ENCODE measurements at regions not wholly inside any gene's neighbourhood (a gene's known extent, or its start where the extent isn't known, plus 50 kb on each side); places are given as distances from the start of the nearest gene placed in this dataset.
A peak's percentile ranks its signal among the peaks of the same experiment; 100 is the strongest.

GRCh38 chr4:165756836-165757235, 116.2 kb upstream of the TLL1 start:
- Histone ChIP-seq H4K8ac (replicated peaks; ENCODE audit: insufficient read length, low read depth, low read length) (no peak overlapping the region), H4K5ac (ENCODE audit: insufficient read length, low read depth, low read length) (no peak overlapping the region), H2AK5ac (ENCODE audit: insufficient read length, low read length) (no peak overlapping the region), H4K20me1 (ENCODE audit: control insufficient read depth, insufficient read depth, insufficient read length) (no peaks in the 10 kb centered on the region), H2BK12ac (ENCODE audit: insufficient read length, low read depth, low read length) (no peak overlapping the region), H3K4me1 (ENCODE audit: insufficient read depth, low read length) (no peaks in the 10 kb centered on the region; the same call in 1 of the 2 replicates), H3K14ac (ENCODE audit: insufficient read depth, low read length) (no peak overlapping the region), H3K9ac (ENCODE audit: extremely low read depth, insufficient read length, low read length) (no peak overlapping the region), H3T11ph (ENCODE audit: low read length) (no peak overlapping the region), H3K4ac (ENCODE audit: low read depth, low read length) (no peak overlapping the region), H2AFZ (ENCODE audit: low read length) (no peak overlapping the region), H3K23ac (ENCODE audit: insufficient read length, low read depth, low read length) (no peak overlapping the region), H3K23me2 (ENCODE audit: insufficient read length, low read depth, low read length, poor library complexity, severe bottlenecking) (no peaks in the 10 kb centered on the region), H3K18ac (ENCODE audit: insufficient read length, low read depth, low read length) (no peak overlapping the region), H4K91ac (ENCODE audit: insufficient read length, low read depth, low read length) (no peak overlapping the region), H3K27ac (ENCODE audit: insufficient read length, low read depth, low read length) (no peak overlapping the region), H3K9me3 (ENCODE audit: control insufficient read depth, low read depth, low read length) (no peaks in the 10 kb centered on the region), H2BK20ac (ENCODE audit: low read depth, low read length, poor library complexity, severe bottlenecking) (no peak overlapping the region), H3K79me2 (ENCODE audit: insufficient read depth, low read length) (no peaks in the 10 kb centered on the region), H2BK120ac (ENCODE audit: low read depth, low read length, poor library complexity, severe bottlenecking) (no peak overlapping the region), H3K4me2 (ENCODE audit: insufficient read depth, insufficient read length, low read length) (no peak overlapping the region), H2BK5ac (ENCODE audit: insufficient read length, low read length) (no peak overlapping the region), H2BK15ac (ENCODE audit: low read depth, low read length) (no peak overlapping the region), H3K56ac (ENCODE audit: insufficient read length, low read depth, low read length) (no peak overlapping the region), H3K79me1 (ENCODE audit: insufficient read depth, low read depth, low read length, poor library complexity, severe bottlenecking) (no peaks in the 10 kb centered on the region), H3K27me3 (ENCODE audit: insufficient read depth, low read length) (no peaks in the 10 kb centered on the region)
- H3K27me3 Mint-ChIP-seq (ENCODE audit: low read depth), result no peaks in the 10 kb centered on the region
- peaks cover 42 to 44% of the 10 kb centered on the region in 2 experiments for H3K4me1 Mint-ChIP-seq
- peak overlapping the region in 2 of 3 experiments; percentile 78 to 87; a peak in 5 of 7 replicates for H3K27ac Mint-ChIP-seq
- TF ChIP-seq, protein P1, sequence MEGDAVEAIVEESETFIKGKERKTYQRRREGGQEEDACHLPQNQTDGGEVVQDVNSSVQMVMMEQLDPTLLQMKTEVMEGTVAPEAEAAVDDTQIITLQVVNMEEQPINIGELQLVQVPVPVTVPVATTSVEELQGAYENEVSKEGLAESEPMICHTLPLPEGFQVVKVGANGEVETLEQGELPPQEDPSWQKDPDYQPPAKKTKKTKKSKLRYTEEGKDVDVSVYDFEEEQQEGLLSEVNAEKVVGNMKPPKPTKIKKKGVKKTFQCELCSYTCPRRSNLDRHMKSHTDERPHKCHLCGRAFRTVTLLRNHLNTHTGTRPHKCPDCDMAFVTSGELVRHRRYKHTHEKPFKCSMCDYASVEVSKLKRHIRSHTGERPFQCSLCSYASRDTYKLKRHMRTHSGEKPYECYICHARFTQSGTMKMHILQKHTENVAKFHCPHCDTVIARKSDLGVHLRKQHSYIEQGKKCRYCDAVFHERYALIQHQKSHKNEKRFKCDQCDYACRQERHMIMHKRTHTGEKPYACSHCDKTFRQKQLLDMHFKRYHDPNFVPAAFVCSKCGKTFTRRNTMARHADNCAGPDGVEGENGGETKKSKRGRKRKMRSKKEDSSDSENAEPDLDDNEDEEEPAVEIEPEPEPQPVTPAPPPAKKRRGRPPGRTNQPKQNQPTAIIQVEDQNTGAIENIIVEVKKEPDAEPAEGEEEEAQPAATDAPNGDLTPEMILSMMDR (conservative IDR thresholded peaks at IDR 0.05), result no peak
- DNase-seq, result no peak
- no peak overlapping the region; a peak in 1 of 5 replicates for H3K4me3 Mint-ChIP-seq
- no peaks in the 10 kb centered on the region; a peak in 1 of 7 replicates for H3K36me3 Mint-ChIP-seq (ENCODE audit: insufficient read depth in 1 of 3, low read depth in 3 of 3)
- no CpG with 5 or more reads among the region's 1 CpG for WGBS (ENCODE audit: extremely low coverage, insufficient read length, low lambda C conversion rate)
- no peaks in the 10 kb centered on the region; a peak in 1 of 5 replicates for H3K9me3 Mint-ChIP-seq

Data from H9 (cell line).